ENCODE measurements at regions not wholly inside any gene's neighbourhood (a gene's known extent, or its start where the extent isn't known, plus 50 kb on each side); places are given as distances from the start of the nearest gene placed in this dataset.

- no peak for TF ChIP-seq CTCF (IDR thresholded peaks at IDR 0.05)
- Histone ChIP-seq H3K4me1 (no peaks in the 10 kb centered on the region), H3K27me3 (ENCODE audit: low read depth) (peaks cover 17% of the 10 kb centered on the region), H3K27ac (no peak overlapping the region), H3K36me3 (no peaks in the 10 kb centered on the region), H3K4me3 (no peak overlapping the region), H3K9me3 (no peaks in the 10 kb centered on the region)
- DNase-seq (no peak), ATAC-seq (no peak)
- intact Hi-C loops (cut with DNase I): no loop called here
Measured at GRCh38 chr11:112470355-112470754, 209.7 kb upstream of the PLET1 start.

DNA sequence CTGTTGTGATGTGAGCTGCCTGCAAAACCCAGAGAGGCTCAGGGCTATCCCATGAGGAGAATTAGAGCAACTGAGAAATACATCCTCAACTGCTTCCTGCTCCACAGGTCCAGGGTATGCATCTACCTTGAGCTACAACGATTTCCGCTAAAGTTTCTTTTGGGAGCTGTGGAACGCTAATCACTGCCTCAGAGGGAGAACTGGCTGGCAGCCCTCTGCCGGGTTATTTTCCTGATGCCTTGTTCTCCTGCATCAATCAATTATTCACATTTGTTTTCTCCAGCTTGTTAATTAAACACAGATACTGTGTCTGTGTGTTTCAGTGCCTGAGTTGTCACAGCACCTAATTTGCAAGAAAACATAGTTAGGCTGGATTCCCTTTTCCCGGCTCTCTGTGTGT lies 211.1 kb upstream of the PLET1 start:
- intact Hi-C loops (cut with DNase I): no loop called here
- ATAC-seq (no peak), DNase-seq (no peak)
- peaks cover 17% of the 10 kb centered on the region for H3K27me3 ChIP-seq (ENCODE audit: low read depth)
- no peaks in the 10 kb centered on the region for H3K36me3 ChIP-seq
- H3K27ac ChIP-seq: no peak overlapping the region
- H3K9me3 ChIP-seq: no peaks in the 10 kb centered on the region
- no peak for TF ChIP-seq CTCF (IDR thresholded peaks at IDR 0.05)
- no peak overlapping the region for H3K4me3 ChIP-seq
- no peaks in the 10 kb centered on the region for H3K4me1 ChIP-seq

- no peak for TF ChIP-seq CTCF (IDR thresholded peaks at IDR 0.05)
- no peaks in the 10 kb centered on the region for H3K9me3 ChIP-seq
- intact Hi-C loops (cut with DNase I): no loop called here
- no peak for DNase-seq
- H3K27ac ChIP-seq: no peak overlapping the region
- no peak for ATAC-seq
- peaks cover 6% of the 10 kb centered on the region for H3K27me3 ChIP-seq (ENCODE audit: low read depth)
- no peaks in the 10 kb centered on the region for H3K36me3 ChIP-seq
- no peaks in the 10 kb centered on the region for H3K4me1 ChIP-seq
- H3K4me3 ChIP-seq: no peak overlapping the region
Measured at GRCh38 chr11:112477152-112477551, 216.5 kb upstream of the PLET1 start.

DNA sequence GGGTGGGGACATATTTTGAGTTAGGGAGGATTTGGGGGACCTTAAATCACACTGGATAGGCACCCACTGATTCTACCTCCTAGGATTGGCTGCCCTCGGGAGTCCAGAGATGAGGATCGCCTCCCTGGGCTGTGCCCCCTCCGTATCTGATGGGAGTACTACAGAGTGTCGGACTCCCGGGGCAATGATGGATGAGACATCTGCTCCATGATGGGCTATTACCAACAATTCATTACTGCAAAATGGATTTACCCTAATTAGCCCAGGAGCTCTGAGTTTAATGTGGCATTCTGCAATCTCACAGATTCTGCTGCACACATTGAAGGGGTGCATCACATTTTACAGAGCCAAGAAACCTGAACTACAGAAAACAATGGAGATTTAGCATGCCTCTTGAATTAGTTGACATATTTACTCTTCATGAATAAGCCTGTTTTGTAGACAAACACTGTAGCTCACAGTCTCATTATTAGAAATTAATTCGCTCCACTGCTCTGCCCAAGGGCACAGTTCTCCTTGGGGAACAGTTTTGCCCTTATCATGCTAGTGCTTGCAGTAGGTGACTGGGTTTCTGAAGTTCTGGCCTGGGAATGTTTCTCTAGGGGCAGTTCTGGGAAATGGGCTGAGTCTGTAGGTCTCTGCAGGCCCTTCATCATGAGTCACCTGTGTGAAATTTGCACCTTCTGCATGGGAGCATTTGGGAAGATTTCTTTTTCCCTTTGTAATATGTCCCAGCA lies 217.1 kb upstream of the PLET1 start:
- H3K4me3 ChIP-seq: no peak overlapping the region
- intact Hi-C loops (cut with DNase I): no loop called here
- no peak for DNase-seq
- no peak overlapping the region for H3K27ac ChIP-seq
- no peaks in the 10 kb centered on the region for H3K36me3 ChIP-seq
- H3K4me1 ChIP-seq: no peaks in the 10 kb centered on the region
- no peaks in the 10 kb centered on the region for H3K9me3 ChIP-seq
- ATAC-seq: no peak
- peaks cover 1% of the 10 kb centered on the region for H3K27me3 ChIP-seq (ENCODE audit: low read depth)
- TF ChIP-seq CTCF (IDR thresholded peaks at IDR 0.05): no peak

DNA sequence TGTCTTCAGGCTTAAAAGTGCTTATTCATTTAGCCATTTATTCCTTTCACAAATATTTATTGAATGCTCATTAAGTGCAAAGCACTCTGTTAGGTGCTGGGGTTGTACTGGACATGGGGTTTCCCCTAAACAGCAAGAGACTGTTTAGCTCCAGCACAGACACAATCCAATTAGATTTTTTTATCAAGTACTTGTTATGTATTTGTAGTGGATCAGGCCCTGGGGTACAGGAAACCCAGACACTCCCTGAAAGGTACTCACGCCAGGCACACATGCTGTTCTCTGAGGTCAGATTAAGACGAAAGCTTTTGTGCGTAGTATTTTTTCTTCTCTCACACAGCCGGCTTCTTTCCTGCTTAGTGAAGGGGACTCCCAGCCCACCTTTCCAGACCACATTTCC lies 218.1 kb upstream of the PLET1 start:
- intact Hi-C loops (cut with DNase I): no loop called here
- no peak for TF ChIP-seq CTCF (IDR thresholded peaks at IDR 0.05)
- Histone ChIP-seq H3K27ac (no peak overlapping the region), H3K27me3 (ENCODE audit: low read depth) (no peaks in the 10 kb centered on the region), H3K9me3 (no peaks in the 10 kb centered on the region), H3K4me3 (no peak overlapping the region), H3K4me1 (no peaks in the 10 kb centered on the region), H3K36me3 (no peaks in the 10 kb centered on the region)
- ATAC-seq (peak; percentile 80 to 82), DNase-seq (no peak)

Data from lower lobe of right lung (tissue), 2 donors.